Iris pigment epithelial cell (primary cell): ENCODE measurements at regions not wholly inside any gene's neighbourhood (a gene's known extent, or its start where the extent isn't known, plus 50 kb on each side); places are given as distances from the start of the nearest gene placed in this dataset.
"Not testable (repeated sequence)": the region's sequence is repeated elsewhere in the genome, so short reads cannot be mapped to it uniquely, and the experiment has no call there.

Experiments used
- DNase-seq: peaks from one replicate; pipeline ENCODE4 v3.0.0-alpha.2; 2011; ENCODE audit warnings: low read depth

GRCh38 chr4:129682586-129682985 lies 586.6 kb downstream of the C4orf33 start:
- DNase-seq, result no peak

- DNase-seq, result no peak
These were observed 612.0 kb downstream of the C4orf33 start for GRCh38 chr4:129707949-129708348.

- no peak for DNase-seq
These were observed 612.8 kb downstream of the C4orf33 start for GRCh38 chr4:129708784-129709183.

GRCh38 chr4:129738175-129738574 lies 642.2 kb downstream of the C4orf33 start:
- no peak for DNase-seq

GRCh38 chr4:129747756-129748155 lies 651.8 kb downstream of the C4orf33 start:
- no peak for DNase-seq

GRCh38 chr4:129748991-129749390 lies 653.0 kb downstream of the C4orf33 start:
- no peak for DNase-seq

- DNase-seq, result no peak
These were observed 655.7 kb downstream of the C4orf33 start for GRCh38 chr4:129751646-129752045.

- no peak for DNase-seq
These were observed 687.6 kb downstream of the C4orf33 start for GRCh38 chr4:129783596-129783995.

GRCh38 chr4:129788486-129788885 lies 692.5 kb downstream of the C4orf33 start:
- DNase-seq, result no peak

- no peak for DNase-seq
These were observed 708.6 kb downstream of the C4orf33 start for GRCh38 chr4:129804461-129804981.

GRCh38 chr4:129806986-129807385 lies 711.0 kb downstream of the C4orf33 start:
- DNase-seq, result no peak

GRCh38 chr4:129808242-129808641 lies 712.3 kb downstream of the C4orf33 start:
- no peak for DNase-seq

- no peak for DNase-seq
These were observed 725.1 kb downstream of the C4orf33 start for GRCh38 chr4:129821073-129821472.

GRCh38 chr4:129821963-129822362 lies 726.0 kb downstream of the C4orf33 start:
- no peak for DNase-seq

- peak; percentile 26 for DNase-seq
These were observed 726.7 kb downstream of the C4orf33 start for GRCh38 chr4:129822701-129823100.

GRCh38 chr4:129823105-129823504 lies 727.2 kb downstream of the C4orf33 start:
- DNase-seq, result no peak

GRCh38 chr4:129829373-129829772 lies 733.4 kb downstream of the C4orf33 start:
- DNase-seq, result no peak

- peak; percentile 4 for DNase-seq
These were observed 743.7 kb downstream of the C4orf33 start for GRCh38 chr4:129839687-129840086.

GRCh38 chr4:129842096-129842495 lies 746.1 kb downstream of the C4orf33 start:
- no peak for DNase-seq

- no peak for DNase-seq
These were observed 756.5 kb downstream of the C4orf33 start for GRCh38 chr4:129852434-129852833.

GRCh38 chr4:129853685-129854467 lies 757.9 kb downstream of the C4orf33 start:
- DNase-seq, result not testable (repeated sequence)

- no peak for DNase-seq
These were observed 766.5 kb downstream of the C4orf33 start for GRCh38 chr4:129862461-129862860.

GRCh38 chr4:129863206-129863605 lies 767.3 kb downstream of the C4orf33 start:
- DNase-seq, result no peak

- DNase-seq, result no peak
These were observed 788.0 kb downstream of the C4orf33 start for GRCh38 chr4:129883996-129884395.
